ENCODE measurements at regions not wholly inside any gene's neighbourhood (a gene's known extent, or its start where the extent isn't known, plus 50 kb on each side); places are given as distances from the start of the nearest gene placed in this dataset.

- Mint-ChIP-seq H3K4me1 (ENCODE audit: low read depth) (peaks cover 2% of the 10 kb centered on the region), H3K27me3 (no peaks in the 10 kb centered on the region), H3K36me3 (ENCODE audit: insufficient read depth) (no peaks in the 10 kb centered on the region), H3K4me3 (ENCODE audit: low read depth) (no peak overlapping the region), H3K9me3 (ENCODE audit: low read depth) (no peaks in the 10 kb centered on the region), H3K27ac (no peak overlapping the region)
- TF ChIP-seq CTCF (IDR thresholded peaks at IDR 0.05; ENCODE audit: unreplicated experiment), result no peak
- DNase-seq (ENCODE audit: low spot score, unreplicated experiment), result no peak
These were observed 167.1 kb upstream of the SNX2 start for GRCh38 chr5:122607818-122608217.

- TF ChIP-seq CTCF (IDR thresholded peaks at IDR 0.05; ENCODE audit: unreplicated experiment), result no peak
- no peaks in the 10 kb centered on the region for H3K36me3 Mint-ChIP-seq (ENCODE audit: insufficient read depth)
- peaks cover 3% of the 10 kb centered on the region for H3K4me1 Mint-ChIP-seq (ENCODE audit: low read depth)
- H3K27me3 Mint-ChIP-seq, result no peaks in the 10 kb centered on the region
- no peak overlapping the region for H3K4me3 Mint-ChIP-seq (ENCODE audit: low read depth)
- H3K9me3 Mint-ChIP-seq (ENCODE audit: low read depth), result no peaks in the 10 kb centered on the region
- DNase-seq (ENCODE audit: low spot score, unreplicated experiment), result no peak
- no peak overlapping the region for H3K27ac Mint-ChIP-seq
These were observed 166.7 kb upstream of the SNX2 start for GRCh38 chr5:122608222-122608621.

GRCh38 chr5:122611406-122611805 lies 163.5 kb upstream of the SNX2 start:
- Mint-ChIP-seq H3K4me3 (ENCODE audit: low read depth) (no peak overlapping the region), H3K9me3 (ENCODE audit: low read depth) (no peaks in the 10 kb centered on the region), H3K27ac (no peak overlapping the region), H3K36me3 (ENCODE audit: insufficient read depth) (no peaks in the 10 kb centered on the region), H3K4me1 (ENCODE audit: low read depth) (peaks cover 3% of the 10 kb centered on the region), H3K27me3 (no peaks in the 10 kb centered on the region)
- DNase-seq (ENCODE audit: low spot score, unreplicated experiment), result no peak
- no peak for TF ChIP-seq CTCF (IDR thresholded peaks at IDR 0.05; ENCODE audit: unreplicated experiment)

- H3K27ac Mint-ChIP-seq, result no peak overlapping the region
- H3K4me1 Mint-ChIP-seq (ENCODE audit: low read depth), result peaks cover 3% of the 10 kb centered on the region
These were observed 162.0 kb upstream of the SNX2 start for GRCh38 chr5:122612901-122613300.

GRCh38 chr5:122615146-122615545 lies 159.7 kb upstream of the SNX2 start:
- no peak for TF ChIP-seq CTCF (IDR thresholded peaks at IDR 0.05; ENCODE audit: unreplicated experiment)
- no peak for DNase-seq (ENCODE audit: low spot score, unreplicated experiment)
- Mint-ChIP-seq H3K9me3 (ENCODE audit: low read depth) (no peaks in the 10 kb centered on the region), H3K4me1 (ENCODE audit: low read depth) (peaks cover 3% of the 10 kb centered on the region), H3K27me3 (no peaks in the 10 kb centered on the region), H3K4me3 (ENCODE audit: low read depth) (no peak overlapping the region), H3K27ac (no peak overlapping the region), H3K36me3 (ENCODE audit: insufficient read depth) (no peaks in the 10 kb centered on the region)

More at GRCh38 chr5:122612901-122613300, 162.0 kb upstream of the SNX2 start:
- Mint-ChIP-seq H3K36me3 (ENCODE audit: insufficient read depth) (no peaks in the 10 kb centered on the region), H3K9me3 (ENCODE audit: low read depth) (no peaks in the 10 kb centered on the region), H3K4me3 (ENCODE audit: low read depth) (no peak overlapping the region), H3K27me3 (no peaks in the 10 kb centered on the region)
- no peak for TF ChIP-seq CTCF (IDR thresholded peaks at IDR 0.05; ENCODE audit: unreplicated experiment)
- no peak for DNase-seq (ENCODE audit: low spot score, unreplicated experiment)

All from progenitor cell of endocrine pancreas (in vitro differentiated cells).